ENCODE measurements at regions not wholly inside any gene's neighbourhood (a gene's known extent, or its start where the extent isn't known, plus 50 kb on each side); places are given as distances from the start of the nearest gene placed in this dataset.

GRCh38 chr2:58634653-58635370 lies 393.7 kb upstream of the FANCL start:
- Mint-ChIP-seq H3K4me3 (no peak overlapping the region), H3K4me1 (no peaks in the 10 kb centered on the region), H3K9me3 (no peaks in the 10 kb centered on the region), H3K36me3 (ENCODE audit: low read depth) (no peaks in the 10 kb centered on the region), H3K27me3 (ENCODE audit: low read depth) (no peaks in the 10 kb centered on the region), H3K27ac (no peak overlapping the region)
- TF ChIP-seq, protein P1, sequence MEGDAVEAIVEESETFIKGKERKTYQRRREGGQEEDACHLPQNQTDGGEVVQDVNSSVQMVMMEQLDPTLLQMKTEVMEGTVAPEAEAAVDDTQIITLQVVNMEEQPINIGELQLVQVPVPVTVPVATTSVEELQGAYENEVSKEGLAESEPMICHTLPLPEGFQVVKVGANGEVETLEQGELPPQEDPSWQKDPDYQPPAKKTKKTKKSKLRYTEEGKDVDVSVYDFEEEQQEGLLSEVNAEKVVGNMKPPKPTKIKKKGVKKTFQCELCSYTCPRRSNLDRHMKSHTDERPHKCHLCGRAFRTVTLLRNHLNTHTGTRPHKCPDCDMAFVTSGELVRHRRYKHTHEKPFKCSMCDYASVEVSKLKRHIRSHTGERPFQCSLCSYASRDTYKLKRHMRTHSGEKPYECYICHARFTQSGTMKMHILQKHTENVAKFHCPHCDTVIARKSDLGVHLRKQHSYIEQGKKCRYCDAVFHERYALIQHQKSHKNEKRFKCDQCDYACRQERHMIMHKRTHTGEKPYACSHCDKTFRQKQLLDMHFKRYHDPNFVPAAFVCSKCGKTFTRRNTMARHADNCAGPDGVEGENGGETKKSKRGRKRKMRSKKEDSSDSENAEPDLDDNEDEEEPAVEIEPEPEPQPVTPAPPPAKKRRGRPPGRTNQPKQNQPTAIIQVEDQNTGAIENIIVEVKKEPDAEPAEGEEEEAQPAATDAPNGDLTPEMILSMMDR (IDR thresholded peaks at IDR 0.05; ENCODE audit: unreplicated experiment in 3 of 3), result no peak

- Mint-ChIP-seq H3K36me3 (ENCODE audit: low read depth) (no peaks in the 10 kb centered on the region), H3K4me3 (no peak overlapping the region), H3K9me3 (no peaks in the 10 kb centered on the region), H3K27me3 (ENCODE audit: low read depth) (no peaks in the 10 kb centered on the region), H3K27ac (no peak overlapping the region), H3K4me1 (no peaks in the 10 kb centered on the region)
- TF ChIP-seq, protein P1 (IDR thresholded peaks at IDR 0.05; ENCODE audit: unreplicated experiment in 3 of 3), result no peak
These were observed 392.7 kb upstream of the FANCL start for GRCh38 chr2:58633613-58634365.

DNA sequence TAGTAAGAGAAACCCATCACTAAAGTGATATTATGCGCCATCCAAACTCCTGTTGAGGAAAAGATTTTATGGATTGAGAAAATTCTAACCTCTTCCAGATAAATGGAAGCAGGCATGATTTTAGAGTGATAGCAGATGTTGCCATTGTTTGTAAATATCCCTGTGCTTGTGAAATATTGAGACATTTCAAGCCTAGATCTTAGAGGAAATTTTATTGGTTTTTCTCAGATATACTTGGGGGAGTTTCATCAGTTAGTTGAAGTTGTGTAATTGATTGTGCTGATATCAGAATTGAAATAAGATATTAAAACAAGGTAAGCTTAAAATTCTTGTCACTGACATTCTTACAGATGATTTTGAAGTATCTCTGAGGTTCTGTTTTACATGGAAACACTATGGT lies 390.9 kb upstream of the FANCL start:
- H3K27me3 Mint-ChIP-seq (ENCODE audit: low read depth), result no peaks in the 10 kb centered on the region
- H3K9me3 Mint-ChIP-seq, result no peaks in the 10 kb centered on the region
- no peak overlapping the region for H3K27ac Mint-ChIP-seq
- no peaks in the 10 kb centered on the region for H3K36me3 Mint-ChIP-seq (ENCODE audit: low read depth)
- TF ChIP-seq, protein P1 (IDR thresholded peaks at IDR 0.05; ENCODE audit: unreplicated experiment in 3 of 3), result no peak
- H3K4me1 Mint-ChIP-seq, result no peaks in the 10 kb centered on the region
- no peak overlapping the region for H3K4me3 Mint-ChIP-seq

DNA sequence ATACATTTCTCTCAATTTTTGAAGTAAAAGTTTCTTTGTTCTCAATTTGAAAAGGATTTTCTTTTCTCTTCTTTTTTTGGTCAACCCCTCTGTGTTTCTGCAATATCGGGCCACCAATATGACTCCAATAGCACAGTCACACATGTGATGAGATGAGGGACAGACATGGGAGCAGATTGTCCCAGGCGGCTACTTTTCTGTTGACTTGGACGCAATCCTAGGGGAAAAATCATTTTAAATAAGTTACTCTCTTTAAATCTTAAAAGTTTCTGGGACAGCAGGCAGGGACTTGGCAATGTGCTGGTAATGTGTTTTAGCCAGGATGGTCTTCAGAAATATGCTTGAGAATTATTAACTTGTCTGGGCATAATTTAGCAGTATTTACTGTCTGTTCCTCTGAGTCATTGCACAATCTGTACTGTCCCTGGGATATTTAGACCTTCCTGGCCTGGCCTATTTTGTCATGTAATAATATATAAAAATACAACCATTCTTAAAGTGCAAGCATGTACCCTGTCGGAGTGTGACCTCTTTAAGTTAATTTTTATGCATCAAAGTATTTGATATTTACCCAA lies 388.5 kb upstream of the FANCL start:
- H3K4me3 Mint-ChIP-seq, result no peak overlapping the region

GRCh38 chr2:58620896-58621295 lies 379.8 kb upstream of the FANCL start:
- H3K4me1 Mint-ChIP-seq, result no peaks in the 10 kb centered on the region
- TF ChIP-seq, protein P1 (IDR thresholded peaks at IDR 0.05; ENCODE audit: unreplicated experiment in 3 of 3), result no peak
- H3K9me3 Mint-ChIP-seq, result no peaks in the 10 kb centered on the region
- H3K27me3 Mint-ChIP-seq (ENCODE audit: low read depth), result no peaks in the 10 kb centered on the region
- peak overlapping the region in 1 of 3 experiments; percentile 43 for H3K27ac Mint-ChIP-seq
- no peaks in the 10 kb centered on the region for H3K36me3 Mint-ChIP-seq (ENCODE audit: low read depth)
- no peak overlapping the region for H3K4me3 Mint-ChIP-seq

More for the DNA sequence above, 388.5 kb upstream of the FANCL start:
- no peaks in the 10 kb centered on the region for H3K36me3 Mint-ChIP-seq (ENCODE audit: low read depth)
- H3K9me3 Mint-ChIP-seq, result no peaks in the 10 kb centered on the region
- no peaks in the 10 kb centered on the region for H3K4me1 Mint-ChIP-seq
- no peak overlapping the region for H3K27ac Mint-ChIP-seq
- TF ChIP-seq, protein P1 (IDR thresholded peaks at IDR 0.05; ENCODE audit: unreplicated experiment in 3 of 3), result no peak
- H3K27me3 Mint-ChIP-seq (ENCODE audit: low read depth), result no peaks in the 10 kb centered on the region

All from nephron (organoid).